PFSK-1 (cell line): ENCODE measurements at regions not wholly inside any gene's neighbourhood (a gene's known extent, or its start where the extent isn't known, plus 50 kb on each side); places are given as distances from the start of the nearest gene placed in this dataset.

ENCODE experiments used
- FOXP2 ChIP-seq: optimal IDR thresholded peaks from 2 replicates; pipeline ENCODE3; 2011; ENCODE audit warnings: borderline replicate concordance, control low read depth, inconsistent platforms; ENCODE audit not compliant: insufficient read depth; ENCODE audit errors: extremely low read length, extremely low read depth
- POLR2AphosphoS5 ChIP-seq: IDR thresholded peaks from 2 replicates; pipeline ENCODE4 v1.6.1; 2012; ENCODE audit warnings: low read depth, mild to moderate bottlenecking, control low read depth, low read length, moderate library complexity
- SIN3A ChIP-seq: IDR thresholded peaks from 2 replicates; pipeline ENCODE4 v1.6.1; 2012; ENCODE audit warnings: mild to moderate bottlenecking, low read length, moderate library complexity, borderline replicate concordance; ENCODE audit not compliant: insufficient read depth
- TAF1 ChIP-seq: IDR thresholded peaks from 2 replicates; pipeline ENCODE4 v1.6.1; 2012; ENCODE audit warnings: low read length, control low read depth, borderline replicate concordance; ENCODE audit not compliant: insufficient read depth
- TF ChIP-seq, protein P1 (sequence below), 2 experiments: IDR thresholded peaks; 2 replicates each; pipeline versions ENCODE4 v1.6.1 to v1.8.0; 2011 to 2012; ENCODE audit warnings: low read depth in 2 of 2, low read length in 2 of 2, control low read depth in 1 of 2, inconsistent platforms in 1 of 2, mild to moderate bottlenecking in 1 of 2, moderate library complexity in 1 of 2; ENCODE audit not compliant: insufficient read depth in 1 of 2

- no peak for TF ChIP-seq POLR2AphosphoS5
- TF ChIP-seq, protein P1, sequence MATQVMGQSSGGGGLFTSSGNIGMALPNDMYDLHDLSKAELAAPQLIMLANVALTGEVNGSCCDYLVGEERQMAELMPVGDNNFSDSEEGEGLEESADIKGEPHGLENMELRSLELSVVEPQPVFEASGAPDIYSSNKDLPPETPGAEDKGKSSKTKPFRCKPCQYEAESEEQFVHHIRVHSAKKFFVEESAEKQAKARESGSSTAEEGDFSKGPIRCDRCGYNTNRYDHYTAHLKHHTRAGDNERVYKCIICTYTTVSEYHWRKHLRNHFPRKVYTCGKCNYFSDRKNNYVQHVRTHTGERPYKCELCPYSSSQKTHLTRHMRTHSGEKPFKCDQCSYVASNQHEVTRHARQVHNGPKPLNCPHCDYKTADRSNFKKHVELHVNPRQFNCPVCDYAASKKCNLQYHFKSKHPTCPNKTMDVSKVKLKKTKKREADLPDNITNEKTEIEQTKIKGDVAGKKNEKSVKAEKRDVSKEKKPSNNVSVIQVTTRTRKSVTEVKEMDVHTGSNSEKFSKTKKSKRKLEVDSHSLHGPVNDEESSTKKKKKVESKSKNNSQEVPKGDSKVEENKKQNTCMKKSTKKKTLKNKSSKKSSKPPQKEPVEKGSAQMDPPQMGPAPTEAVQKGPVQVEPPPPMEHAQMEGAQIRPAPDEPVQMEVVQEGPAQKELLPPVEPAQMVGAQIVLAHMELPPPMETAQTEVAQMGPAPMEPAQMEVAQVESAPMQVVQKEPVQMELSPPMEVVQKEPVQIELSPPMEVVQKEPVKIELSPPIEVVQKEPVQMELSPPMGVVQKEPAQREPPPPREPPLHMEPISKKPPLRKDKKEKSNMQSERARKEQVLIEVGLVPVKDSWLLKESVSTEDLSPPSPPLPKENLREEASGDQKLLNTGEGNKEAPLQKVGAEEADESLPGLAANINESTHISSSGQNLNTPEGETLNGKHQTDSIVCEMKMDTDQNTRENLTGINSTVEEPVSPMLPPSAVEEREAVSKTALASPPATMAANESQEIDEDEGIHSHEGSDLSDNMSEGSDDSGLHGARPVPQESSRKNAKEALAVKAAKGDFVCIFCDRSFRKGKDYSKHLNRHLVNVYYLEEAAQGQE (IDR thresholded peaks at IDR 0.05; ENCODE audit: insufficient read depth in 1 of 2, low read depth in 2 of 2, low read length in 2 of 2) = no peak
- TF ChIP-seq FOXP2 = no peak
- no peak for TF ChIP-seq TAF1
- TF ChIP-seq SIN3A = no peak
Measured at GRCh38 chr1:200275415-200275814, 134.4 kb downstream of the ZNF281 start.

- no peak for TF ChIP-seq SIN3A
- no peak for TF ChIP-seq FOXP2
- no peak for TF ChIP-seq TAF1
- no peak for TF ChIP-seq POLR2AphosphoS5
- TF ChIP-seq, protein P1 (IDR thresholded peaks at IDR 0.05; ENCODE audit: insufficient read depth in 1 of 2, low read depth in 2 of 2, low read length in 2 of 2) = no peak
Measured at GRCh38 chr1:200274116-200274515, 135.7 kb downstream of the ZNF281 start.

- TF ChIP-seq, protein P1 (IDR thresholded peaks at IDR 0.05; ENCODE audit: insufficient read depth in 1 of 2, low read depth in 2 of 2, low read length in 2 of 2) = no peak
- TF ChIP-seq SIN3A = no peak
- no peak for TF ChIP-seq POLR2AphosphoS5
- no peak for TF ChIP-seq TAF1
- TF ChIP-seq FOXP2 = no peak
Measured at GRCh38 chr1:200272481-200273068, 137.3 kb downstream of the ZNF281 start.

DNA sequence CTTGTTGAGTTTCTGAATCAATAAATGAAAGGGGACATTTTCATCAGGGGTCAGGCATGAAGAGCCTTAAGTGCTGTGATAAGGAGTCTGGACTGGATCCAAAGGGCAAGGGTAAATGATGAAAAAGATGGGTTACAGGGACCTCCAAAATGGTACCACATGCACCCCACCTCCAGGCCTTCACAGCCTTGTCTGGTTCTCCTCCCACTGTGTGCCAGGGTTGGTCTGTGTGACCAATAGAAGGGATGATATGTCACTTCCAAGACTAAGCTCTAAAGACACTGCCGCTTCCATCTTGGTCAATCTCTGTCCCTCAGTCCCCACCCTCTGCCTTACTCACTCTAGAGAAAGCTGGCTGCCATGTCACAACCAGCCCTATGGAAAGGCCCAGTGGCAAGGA, 140.6 kb downstream of the ZNF281 start:
- TF ChIP-seq POLR2AphosphoS5 = no peak
- TF ChIP-seq, protein P1 (IDR thresholded peaks at IDR 0.05; ENCODE audit: insufficient read depth in 1 of 2, low read depth in 2 of 2, low read length in 2 of 2) = no peak
- no peak for TF ChIP-seq TAF1
- TF ChIP-seq SIN3A = no peak
- no peak for TF ChIP-seq FOXP2
